ENCODE measurements at regions not wholly inside any gene's neighbourhood (a gene's known extent, or its start where the extent isn't known, plus 50 kb on each side); places are given as distances from the start of the nearest gene placed in this dataset.

DNA sequence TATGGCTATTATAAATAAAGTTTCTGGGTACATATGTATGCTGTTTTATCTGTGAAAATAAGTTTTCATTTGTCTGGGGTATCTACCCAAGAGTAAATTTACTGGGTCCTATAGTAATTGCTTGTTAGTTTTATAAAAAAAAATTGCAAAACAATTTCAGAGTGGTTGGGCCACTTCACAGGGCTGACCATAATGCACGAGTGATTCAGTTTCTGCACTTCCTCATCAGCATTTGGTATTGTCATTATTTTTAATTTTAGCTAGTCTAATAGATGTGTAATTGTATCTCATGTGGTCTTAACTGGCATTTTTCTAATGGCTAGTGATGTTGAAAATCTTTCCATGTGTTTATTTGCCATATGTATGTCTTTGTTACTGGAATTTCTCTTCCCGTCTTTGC is 452.4 kb upstream of the AKR1E2 start:
- TF ChIP-seq, protein P1, sequence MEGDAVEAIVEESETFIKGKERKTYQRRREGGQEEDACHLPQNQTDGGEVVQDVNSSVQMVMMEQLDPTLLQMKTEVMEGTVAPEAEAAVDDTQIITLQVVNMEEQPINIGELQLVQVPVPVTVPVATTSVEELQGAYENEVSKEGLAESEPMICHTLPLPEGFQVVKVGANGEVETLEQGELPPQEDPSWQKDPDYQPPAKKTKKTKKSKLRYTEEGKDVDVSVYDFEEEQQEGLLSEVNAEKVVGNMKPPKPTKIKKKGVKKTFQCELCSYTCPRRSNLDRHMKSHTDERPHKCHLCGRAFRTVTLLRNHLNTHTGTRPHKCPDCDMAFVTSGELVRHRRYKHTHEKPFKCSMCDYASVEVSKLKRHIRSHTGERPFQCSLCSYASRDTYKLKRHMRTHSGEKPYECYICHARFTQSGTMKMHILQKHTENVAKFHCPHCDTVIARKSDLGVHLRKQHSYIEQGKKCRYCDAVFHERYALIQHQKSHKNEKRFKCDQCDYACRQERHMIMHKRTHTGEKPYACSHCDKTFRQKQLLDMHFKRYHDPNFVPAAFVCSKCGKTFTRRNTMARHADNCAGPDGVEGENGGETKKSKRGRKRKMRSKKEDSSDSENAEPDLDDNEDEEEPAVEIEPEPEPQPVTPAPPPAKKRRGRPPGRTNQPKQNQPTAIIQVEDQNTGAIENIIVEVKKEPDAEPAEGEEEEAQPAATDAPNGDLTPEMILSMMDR (IDR thresholded peaks at IDR 0.05) = no peak
- H3K27ac ChIP-seq (ENCODE audit: low read length) = no peak overlapping the region
- ATAC-seq (no peak), DNase-seq (no peak)
- Mint-ChIP-seq H3K27me3 (ENCODE audit: low read depth in 2 of 2) (peaks cover 12 to 64% of the 10 kb centered on the region in 2 donors), H3K9me3 (no peaks in the 10 kb centered on the region), H3K36me3 (no peaks in the 10 kb centered on the region), H3K27ac (no peak overlapping the region), H3K4me1 (peaks cover 0 to 5% of the 10 kb centered on the region in 2 donors), H3K4me3 (no peak overlapping the region)
- no peaks in the 10 kb centered on the region for H3K36me3 ChIP-seq (ENCODE audit: control insufficient read depth, insufficient read depth, low read length)
- no peaks in the 10 kb centered on the region for H3K9me3 ChIP-seq (ENCODE audit: control insufficient read depth, insufficient read depth, low read length)
- H3K27me3 ChIP-seq (ENCODE audit: control insufficient read depth, insufficient read depth, low read length) = no peaks in the 10 kb centered on the region
- intact Hi-C loops (cut with micrococcal nuclease) = no loop called here
- H3K4me1 ChIP-seq (ENCODE audit: control insufficient read depth, insufficient read depth, low read length) = no peaks in the 10 kb centered on the region
- 50% methylated on average over 1 of the region's 2 CpGs for WGBS (ENCODE audit: insufficient coverage)
- H3K4me3 ChIP-seq (ENCODE audit: low read length) = no peak overlapping the region

DNA sequence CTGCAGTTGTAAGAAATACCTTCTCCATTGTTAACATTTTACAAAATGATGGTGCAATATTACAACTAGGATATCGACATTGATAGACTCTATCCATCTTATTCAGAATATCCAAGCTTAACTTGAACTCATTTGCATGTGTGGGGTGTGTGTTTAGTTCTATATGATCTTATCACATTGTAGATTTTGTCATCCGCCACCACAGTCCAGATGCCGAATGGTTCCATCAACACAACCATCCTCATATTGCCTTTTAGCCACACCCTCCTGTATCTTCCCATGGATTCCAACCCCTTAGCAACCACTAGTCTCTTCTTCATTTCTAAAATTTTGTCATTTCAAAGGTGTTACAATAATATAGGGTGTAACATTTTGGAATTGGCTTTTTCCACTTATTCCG is 452.9 kb upstream of the AKR1E2 start:
- 82% methylated on average over 3 of the region's 4 CpGs for WGBS (ENCODE audit: insufficient coverage)
- Histone ChIP-seq H3K27me3 (ENCODE audit: control insufficient read depth, insufficient read depth, low read length) (no peaks in the 10 kb centered on the region), H3K4me1 (ENCODE audit: control insufficient read depth, insufficient read depth, low read length) (no peaks in the 10 kb centered on the region), H3K9me3 (ENCODE audit: control insufficient read depth, insufficient read depth, low read length) (no peaks in the 10 kb centered on the region), H3K4me3 (ENCODE audit: low read length) (no peak overlapping the region), H3K27ac (ENCODE audit: low read length) (no peak overlapping the region), H3K36me3 (ENCODE audit: control insufficient read depth, insufficient read depth, low read length) (no peaks in the 10 kb centered on the region)
- intact Hi-C loops (cut with micrococcal nuclease) = no loop called here
- ATAC-seq (no peak), DNase-seq (no peak)
- Mint-ChIP-seq H3K27ac (no peak overlapping the region), H3K4me1 (peaks cover 0 to 5% of the 10 kb centered on the region in 2 donors), H3K4me3 (no peak overlapping the region), H3K27me3 (ENCODE audit: low read depth in 2 of 2) (peaks cover 12 to 62% of the 10 kb centered on the region in 2 donors), H3K36me3 (no peaks in the 10 kb centered on the region), H3K9me3 (no peaks in the 10 kb centered on the region)
- TF ChIP-seq, protein P1 (IDR thresholded peaks at IDR 0.05) = no peak

DNA sequence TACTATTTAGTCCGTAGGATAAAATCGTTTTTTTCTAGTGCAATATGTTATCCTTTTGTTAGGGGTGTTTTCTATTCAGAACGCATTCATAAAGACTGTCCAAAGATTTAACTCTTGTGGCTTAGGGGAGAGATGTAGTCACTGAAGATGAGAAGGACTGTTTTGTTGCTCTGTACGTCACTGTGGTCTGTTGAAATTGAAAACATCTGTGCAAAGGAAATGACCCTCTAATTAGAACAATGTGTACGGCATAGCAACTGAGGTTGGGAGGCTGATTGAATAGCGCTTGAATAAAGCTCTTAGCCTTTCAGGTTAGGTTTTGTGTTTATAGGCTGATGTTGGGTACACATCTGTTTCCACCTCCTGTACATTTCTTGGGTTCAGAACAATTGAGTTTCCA is 453.4 kb upstream of the AKR1E2 start:
- Mint-ChIP-seq H3K4me3 (no peak overlapping the region), H3K4me1 (peaks cover 0 to 5% of the 10 kb centered on the region in 2 donors), H3K9me3 (no peaks in the 10 kb centered on the region), H3K27me3 (ENCODE audit: low read depth in 2 of 2) (peaks cover 12 to 60% of the 10 kb centered on the region in 2 donors), H3K36me3 (no peaks in the 10 kb centered on the region), H3K27ac (no peak overlapping the region)
- no peak overlapping the region for H3K27ac ChIP-seq (ENCODE audit: low read length)
- intact Hi-C loops (cut with micrococcal nuclease) = no loop called here
- 65% methylated on average over 6 of the region's 6 CpGs for WGBS (ENCODE audit: insufficient coverage)
- no peaks in the 10 kb centered on the region for H3K4me1 ChIP-seq (ENCODE audit: control insufficient read depth, insufficient read depth, low read length)
- H3K4me3 ChIP-seq (ENCODE audit: low read length) = no peak overlapping the region
- no peaks in the 10 kb centered on the region for H3K9me3 ChIP-seq (ENCODE audit: control insufficient read depth, insufficient read depth, low read length)
- TF ChIP-seq, protein P1 (IDR thresholded peaks at IDR 0.05) = no peak
- H3K36me3 ChIP-seq (ENCODE audit: control insufficient read depth, insufficient read depth, low read length) = no peaks in the 10 kb centered on the region
- H3K27me3 ChIP-seq (ENCODE audit: control insufficient read depth, insufficient read depth, low read length) = no peaks in the 10 kb centered on the region
- no peak for DNase-seq
- ATAC-seq = peak in 1 of 3 donors; percentile 67

DNA sequence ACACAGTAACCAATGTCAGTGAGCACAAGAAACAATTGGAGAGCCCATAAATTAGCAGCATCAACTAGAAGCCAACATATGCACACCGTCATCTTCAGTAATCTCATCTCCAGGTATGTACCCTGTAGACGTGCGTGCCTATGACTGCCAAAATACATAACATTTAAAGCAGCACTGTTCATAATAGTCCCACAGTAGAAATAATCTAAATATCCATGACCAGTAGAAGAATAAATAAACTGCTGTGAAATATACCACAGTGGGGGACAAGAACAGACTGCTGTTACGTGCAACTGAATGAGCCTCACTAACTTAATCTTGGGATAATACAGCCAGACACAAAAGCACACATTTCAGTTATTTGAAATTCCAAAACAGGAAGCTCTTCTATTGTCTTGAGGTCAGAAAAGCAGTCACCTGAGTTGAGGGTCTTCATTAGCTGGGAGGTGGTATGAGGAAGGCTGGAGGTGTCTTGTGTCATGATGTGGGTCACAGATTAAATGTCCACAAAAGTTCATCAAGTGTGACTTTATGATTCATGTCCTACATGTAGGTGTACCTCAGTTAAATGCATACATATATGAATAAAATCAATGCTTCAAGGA is 454.2 kb upstream of the AKR1E2 start:
- no peaks in the 10 kb centered on the region for H3K27me3 ChIP-seq (ENCODE audit: control insufficient read depth, insufficient read depth, low read length)
- no peak overlapping the region for H3K27ac Mint-ChIP-seq
- no peaks in the 10 kb centered on the region for H3K4me1 ChIP-seq (ENCODE audit: control insufficient read depth, insufficient read depth, low read length)
- no peak overlapping the region for H3K4me3 ChIP-seq (ENCODE audit: low read length)
- H3K27me3 Mint-ChIP-seq (ENCODE audit: low read depth in 2 of 2) = peaks cover 12 to 53% of the 10 kb centered on the region in 2 donors
- peaks cover 0 to 5% of the 10 kb centered on the region in 2 donors for H3K4me1 Mint-ChIP-seq
- DNase-seq (no peak), ATAC-seq (no peak)
- no peaks in the 10 kb centered on the region for H3K36me3 ChIP-seq (ENCODE audit: control insufficient read depth, insufficient read depth, low read length)
- H3K27ac ChIP-seq (ENCODE audit: low read length) = no peak overlapping the region
- TF ChIP-seq, protein P1 (IDR thresholded peaks at IDR 0.05) = no peak
- no peaks in the 10 kb centered on the region for H3K9me3 Mint-ChIP-seq
- no peaks in the 10 kb centered on the region for H3K36me3 Mint-ChIP-seq
- H3K4me3 Mint-ChIP-seq = no peak overlapping the region
- intact Hi-C loops (cut with micrococcal nuclease) = no loop called here
- 95% methylated on average over 4 of the region's 4 CpGs for WGBS (ENCODE audit: insufficient coverage)
- no peaks in the 10 kb centered on the region for H3K9me3 ChIP-seq (ENCODE audit: control insufficient read depth, insufficient read depth, low read length)

All from natural killer cell (primary cell).